NCI-H2196 (cell line): ENCODE measurements at regions not wholly inside any gene's neighbourhood (a gene's known extent, or its start where the extent isn't known, plus 50 kb on each side); places are given as distances from the start of the nearest gene placed in this dataset.

Experiments
- DNase-seq: peaks from one replicate; lab custom pipeline; 2025; ENCODE audit not compliant: unreplicated experiment; lab: John Stamatoyannopoulos, UW

GRCh38 chr12:63264629-63265028 lies 113.6 kb upstream of the AVPR1A start:
- DNase-seq = no peak

GRCh38 chr12:63250486-63250885 lies 99.5 kb upstream of the AVPR1A start:
- no peak for DNase-seq

GRCh38 chr12:63238892-63239291 lies 87.9 kb upstream of the AVPR1A start:
- DNase-seq = no peak

GRCh38 chr12:63232896-63233295 lies 81.9 kb upstream of the AVPR1A start:
- DNase-seq = no peak

- no peak for DNase-seq
These were observed 77.9 kb upstream of the AVPR1A start for GRCh38 chr12:63228853-63229252.

- no peak for DNase-seq
These were observed 75.9 kb upstream of the AVPR1A start for GRCh38 chr12:63226792-63227463.

GRCh38 chr12:63224396-63224795 lies 73.4 kb upstream of the AVPR1A start:
- DNase-seq = no peak

GRCh38 chr12:63223128-63223527 lies 72.1 kb upstream of the AVPR1A start:
- no peak for DNase-seq

GRCh38 chr12:63222582-63222981 lies 71.6 kb upstream of the AVPR1A start:
- DNase-seq = no peak

- no peak for DNase-seq
These were observed 69.9 kb upstream of the AVPR1A start for GRCh38 chr12:63220921-63221320.

GRCh38 chr12:63212316-63212715 lies 61.3 kb upstream of the AVPR1A start:
- no peak for DNase-seq

GRCh38 chr12:63208956-63209355 lies 58.0 kb upstream of the AVPR1A start:
- no peak for DNase-seq

GRCh38 chr12:63206909-63207308 lies 55.9 kb upstream of the AVPR1A start:
- DNase-seq = peak; percentile 88

- peak; percentile 58 for DNase-seq
These were observed 55.5 kb upstream of the AVPR1A start for GRCh38 chr12:63206494-63206893.
